WERI-Rb-1 (cell line): ENCODE measurements at regions not wholly inside any gene's neighbourhood (a gene's known extent, or its start where the extent isn't known, plus 50 kb on each side); places are given as distances from the start of the nearest gene placed in this dataset.

Source experiments
- DNase-seq: peaks from one replicate; pipeline ENCODE4 v3.0.0-alpha.2; 2020
- H3K27ac ChIP-seq: fragments of 250-450 bp; sonication (Bioruptor Pico); 2 replicates; pipeline ENCODE4 v1.5.1; 2020; ENCODE audit warnings: mild to moderate bottlenecking, moderate library complexity
- H3K27me3 ChIP-seq: fragments of 250-450 bp; sonication (Bioruptor Pico); 2 replicates; pipeline ENCODE4 v1.5.1; 2021; ENCODE audit warnings: mild to moderate bottlenecking, low read depth, moderate library complexity; ENCODE audit not compliant: insufficient read depth, severe bottlenecking
- H3K36me3 ChIP-seq: fragments of 250-450 bp; sonication (Bioruptor Pico); 2 replicates; pipeline ENCODE4 v1.5.1; 2020; ENCODE audit warnings: mild to moderate bottlenecking, moderate library complexity
- H3K4me3 ChIP-seq: 2 replicates; pipeline ENCODE4 v1.5.1; 2011; ENCODE audit warnings: low read depth, mild to moderate bottlenecking, control low read depth, low read length
- H3K9me3 ChIP-seq: fragments of 250-450 bp; sonication (Bioruptor Pico); 2 replicates; pipeline ENCODE4 v1.5.1; 2021; ENCODE audit warnings: mild to moderate bottlenecking, moderate library complexity; ENCODE audit not compliant: severe bottlenecking
- CTCF ChIP-seq: IDR thresholded peaks from 2 replicates; pipeline ENCODE4 v1.5.1; 2011; ENCODE audit warnings: low read depth, mild to moderate bottlenecking, control low read depth, inconsistent platforms, low read length

GRCh38 chr15:31473385-31474058 lies 146.9 kb downstream of the KLF13 start:
- H3K27ac ChIP-seq = no peak overlapping the region
- no peaks in the 10 kb centered on the region for H3K27me3 ChIP-seq
- no peak for DNase-seq
- no peak for TF ChIP-seq CTCF
- no peaks in the 10 kb centered on the region for H3K9me3 ChIP-seq
- no peaks in the 10 kb centered on the region for H3K36me3 ChIP-seq
- H3K4me3 ChIP-seq = no peak overlapping the region

GRCh38 chr15:31474059-31474868 lies 147.6 kb downstream of the KLF13 start:
- no peak for DNase-seq
- TF ChIP-seq CTCF = no peak

GRCh38 chr15:31476236-31476810 lies 149.7 kb downstream of the KLF13 start:
- no peaks in the 10 kb centered on the region for H3K9me3 ChIP-seq
- H3K27me3 ChIP-seq = no peaks in the 10 kb centered on the region
- no peak for DNase-seq
- no peak overlapping the region for H3K27ac ChIP-seq
- H3K4me3 ChIP-seq = no peak overlapping the region
- no peaks in the 10 kb centered on the region for H3K36me3 ChIP-seq
- TF ChIP-seq CTCF = no peak

More at GRCh38 chr15:31474059-31474868, 147.6 kb downstream of the KLF13 start:
- no peak overlapping the region for H3K27ac ChIP-seq
- no peaks in the 10 kb centered on the region for H3K27me3 ChIP-seq
- no peaks in the 10 kb centered on the region for H3K9me3 ChIP-seq
- no peaks in the 10 kb centered on the region for H3K36me3 ChIP-seq
- no peak overlapping the region for H3K4me3 ChIP-seq

- Histone ChIP-seq H3K27ac (no peak overlapping the region), H3K36me3 (no peaks in the 10 kb centered on the region), H3K4me3 (no peak overlapping the region), H3K9me3 (no peaks in the 10 kb centered on the region), H3K27me3 (no peaks in the 10 kb centered on the region)
- no peak for DNase-seq
- TF ChIP-seq CTCF = no peak
Measured at GRCh38 chr15:31476866-31477265, 150.2 kb downstream of the KLF13 start.

GRCh38 chr15:31477301-31477700 lies 150.7 kb downstream of the KLF13 start:
- H3K36me3 ChIP-seq = no peaks in the 10 kb centered on the region
- no peak for DNase-seq
- no peak overlapping the region for H3K4me3 ChIP-seq
- TF ChIP-seq CTCF = no peak
- no peaks in the 10 kb centered on the region for H3K27me3 ChIP-seq
- no peak overlapping the region for H3K27ac ChIP-seq
- H3K9me3 ChIP-seq = no peaks in the 10 kb centered on the region
